ENCODE measurements at regions not wholly inside any gene's neighbourhood (a gene's known extent, or its start where the extent isn't known, plus 50 kb on each side); places are given as distances from the start of the nearest gene placed in this dataset.

GRCh38 chr14:98018628-98019027, 1221.4 kb downstream of the VRK1 start (continued):
- TF ChIP-seq CTCF (IDR thresholded peaks at IDR 0.05) (no peak), PBX3 (IDR thresholded peaks at IDR 0.05) (no peak), TEAD4 (IDR thresholded peaks at IDR 0.05; ENCODE audit: borderline replicate concordance, insufficient read depth) (no peak), POLR2AphosphoS5 (IDR thresholded peaks at IDR 0.05; ENCODE audit: low read depth, low read length) (no peak), RXRA (IDR thresholded peaks at IDR 0.05; ENCODE audit: borderline replicate concordance, low read depth) (no peak), ZBTB33 (IDR thresholded peaks at IDR 0.05; ENCODE audit: borderline replicate concordance, low read depth) (no peak)

GRCh38 chr14:98022541-98023520, 1225.6 kb downstream of the VRK1 start:
- no peaks in the 10 kb centered on the region for H3K36me3 ChIP-seq (replicated peaks in 1 of 2; ENCODE audit: control insufficient read depth in 1 of 2, insufficient read depth in 2 of 2, low read length in 1 of 2)
- CTCF ChIA-PET = no interaction called here
- no peak overlapping the region for H2AFZ ChIP-seq (ENCODE audit: low read depth)
- no peak overlapping the region for H3K9ac ChIP-seq
- no peaks in the 10 kb centered on the region for H4K20me1 ChIP-seq (ENCODE audit: insufficient read depth)
- POLR2A ChIA-PET = no interaction called here
- DNase-seq = no peak
- H3K79me2 ChIP-seq (ENCODE audit: insufficient read depth) = no peaks in the 10 kb centered on the region
- no peaks in the 10 kb centered on the region for H3K9me3 ChIP-seq
- no peaks in the 10 kb centered on the region for H3K27me3 ChIP-seq (ENCODE audit: insufficient read depth)
- no peak overlapping the region for H3K4me2 ChIP-seq
- H3F3A ChIP-seq (replicated peaks; ENCODE audit: insufficient read depth) = no peaks in the 10 kb centered on the region
- 7% methylated on average over 11 of the region's 11 CpGs for WGBS (ENCODE audit: low lambda C conversion rate)
- H3K27ac ChIP-seq (ENCODE audit: low read depth in 2 of 2, low read length in 1 of 2) = no peak overlapping the region
- no peaks in the 10 kb centered on the region for H3K4me1 ChIP-seq (ENCODE audit: control insufficient read depth in 1 of 2, insufficient read depth in 2 of 2, low read depth in 1 of 2, low read length in 1 of 2)
- H3K9me2 ChIP-seq = no peaks in the 10 kb centered on the region
- H3K4me3 ChIP-seq (ENCODE audit: low read depth in 2 of 2, low read length in 1 of 2) = no peak overlapping the region
- TF ChIP-seq SIN3A (IDR thresholded peaks at IDR 0.05; ENCODE audit: borderline replicate concordance, low read depth, low read length) = no peak
- no peak for TF ChIP-seq FOSL2 (IDR thresholded peaks at IDR 0.05; ENCODE audit: borderline replicate concordance, low read depth)
- TF ChIP-seq NFIC (IDR thresholded peaks at IDR 0.05; ENCODE audit: borderline replicate concordance) = no peak
- TF ChIP-seq POLR2AphosphoS5 (IDR thresholded peaks at IDR 0.05; ENCODE audit: low read depth, low read length) = no peak
- TF ChIP-seq JUND (IDR thresholded peaks at IDR 0.05) = no peak
- TF ChIP-seq MXI1 (IDR thresholded peaks at IDR 0.05; ENCODE audit: low read depth, low read length) = no peak
- no peak for TF ChIP-seq RFX5 (IDR thresholded peaks at IDR 0.05; ENCODE audit: low read length)
- no peak for TF ChIP-seq MEF2A (IDR thresholded peaks at IDR 0.05; ENCODE audit: borderline replicate concordance, low read depth)
- no peak for TF ChIP-seq YY1 (IDR thresholded peaks at IDR 0.05; ENCODE audit: low read depth)
- TF ChIP-seq TCF12 (IDR thresholded peaks at IDR 0.05) = no peak
- TF ChIP-seq USF1 (IDR thresholded peaks at IDR 0.05; ENCODE audit: borderline replicate concordance, low read depth) = no peak
- no peak for TF ChIP-seq ELF1 (IDR thresholded peaks at IDR 0.05)
- TF ChIP-seq USF2 (IDR thresholded peaks at IDR 0.05; ENCODE audit: borderline replicate concordance, low read depth, low read length) = no peak
- TF ChIP-seq ZBTB33 (IDR thresholded peaks at IDR 0.05; ENCODE audit: borderline replicate concordance, low read depth) = no peak

All from SK-N-SH (cell line).